Osteoblast (primary cell): ENCODE measurements at regions not wholly inside any gene's neighbourhood (a gene's known extent, or its start where the extent isn't known, plus 50 kb on each side); places are given as distances from the start of the nearest gene placed in this dataset.

ENCODE experiments used
- DNase-seq: peaks from one replicate; pipeline ENCODE4 v3.0.0; 2011; ENCODE audit warnings: low spot score, mixed read lengths; ENCODE audit not compliant: insufficient read length; ENCODE audit errors: missing footprints
- H2AFZ ChIP-seq: 2 replicates; pipeline ENCODE4 v1.6.0; 2011; ENCODE audit warnings: mild to moderate bottlenecking, low read length
- H3K27ac ChIP-seq: 2 replicates; pipeline ENCODE4 v1.5.1; 2011; ENCODE audit warnings: mild to moderate bottlenecking, low read depth, low read length, moderate library complexity
- H3K27me3 ChIP-seq: 2 replicates; pipeline ENCODE4 v1.6.0; 2012; ENCODE audit warnings: mild to moderate bottlenecking, control low read depth, inconsistent platforms, low read length, moderate library complexity; ENCODE audit not compliant: insufficient read depth
- H3K36me3 ChIP-seq: 2 replicates; pipeline ENCODE4 v1.5.1; 2011; ENCODE audit warnings: mild to moderate bottlenecking, low read length, control low read depth, moderate library complexity; ENCODE audit not compliant: insufficient read depth
- H3K4me1 ChIP-seq: 2 replicates; pipeline ENCODE4 v1.5.1; 2011; ENCODE audit warnings: mild to moderate bottlenecking, low read length, control low read depth, moderate library complexity; ENCODE audit not compliant: insufficient read depth
- H3K4me2 ChIP-seq: 2 replicates; pipeline ENCODE4 v1.6.0; 2011; ENCODE audit warnings: mild to moderate bottlenecking, low read length; ENCODE audit not compliant: insufficient read depth
- H3K4me3 ChIP-seq: fragments of 200-600 bp; sonication (generic); 3 replicates; pipeline ENCODE4 v1.5.1; 2012; ENCODE audit warnings: mild to moderate bottlenecking, low read length, inconsistent platforms; ENCODE audit not compliant: insufficient read depth
- H3K79me2 ChIP-seq: 2 replicates; pipeline ENCODE4 v1.6.0; 2012; ENCODE audit warnings: mild to moderate bottlenecking, low read length, control low read depth, inconsistent platforms; ENCODE audit not compliant: insufficient read depth
- H3K9me3 ChIP-seq: 2 replicates; pipeline ENCODE4 v1.5.1; 2011; ENCODE audit warnings: low read depth, low read length, control low read depth
- H4K20me1 ChIP-seq: 2 replicates; pipeline ENCODE4 v1.6.0; 2012; ENCODE audit warnings: mild to moderate bottlenecking, low read length, control low read depth; ENCODE audit not compliant: insufficient read depth
- CTCF ChIP-seq: IDR thresholded peaks from 2 replicates; pipeline ENCODE4 v1.5.1; 2011; ENCODE audit warnings: mild to moderate bottlenecking, low read depth, low read length, moderate library complexity; ENCODE audit errors: extremely low read depth

DNA sequence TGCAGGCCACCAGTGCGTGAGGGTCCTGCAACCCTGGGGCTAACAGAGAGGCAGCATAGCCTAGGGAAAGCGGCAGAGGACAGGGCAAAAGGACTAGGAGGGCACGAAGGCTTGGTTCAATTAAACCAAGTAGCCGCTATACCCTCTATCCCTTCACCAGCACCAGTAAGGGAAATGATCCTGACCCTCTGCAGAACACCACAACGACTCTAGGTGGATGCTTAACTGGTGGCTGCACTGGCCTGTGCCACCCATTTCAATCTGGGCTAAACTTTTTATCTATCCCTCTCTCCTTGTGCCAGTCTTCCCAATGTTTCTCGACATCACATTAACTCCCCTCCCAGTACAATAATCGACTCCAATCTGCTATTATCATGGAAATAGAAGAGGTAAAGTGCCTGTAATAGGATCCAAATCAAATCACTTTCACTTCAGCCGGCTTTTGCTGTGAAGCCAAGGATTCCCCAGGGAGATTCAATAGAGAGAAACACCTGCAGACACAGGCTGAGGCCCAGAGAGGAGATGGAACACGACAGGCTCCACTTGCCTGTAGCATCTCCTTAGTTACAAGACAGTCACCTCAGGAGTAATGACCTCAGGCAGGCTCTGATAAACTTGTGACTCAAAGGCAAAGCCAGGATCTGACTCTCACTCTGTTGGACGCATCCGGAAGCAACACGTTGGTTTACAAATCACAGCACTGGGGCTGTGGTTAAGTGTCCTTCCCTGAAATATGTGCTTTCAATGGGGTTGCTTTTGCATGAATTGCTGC, 791.6 kb upstream of the ARRDC4 start:
- Histone ChIP-seq H3K4me1 (no peaks in the 10 kb centered on the region), H3K4me2 (no peak overlapping the region), H3K36me3 (no peaks in the 10 kb centered on the region), H2AFZ (no peak overlapping the region), H3K79me2 (no peaks in the 10 kb centered on the region), H3K27ac (no peak overlapping the region), H3K27me3 (no peaks in the 10 kb centered on the region), H3K9me3 (peaks cover 7% of the 10 kb centered on the region), H4K20me1 (no peaks in the 10 kb centered on the region), H3K4me3 (no peak overlapping the region)
- no peak for TF ChIP-seq CTCF
- no peak for DNase-seq

DNA sequence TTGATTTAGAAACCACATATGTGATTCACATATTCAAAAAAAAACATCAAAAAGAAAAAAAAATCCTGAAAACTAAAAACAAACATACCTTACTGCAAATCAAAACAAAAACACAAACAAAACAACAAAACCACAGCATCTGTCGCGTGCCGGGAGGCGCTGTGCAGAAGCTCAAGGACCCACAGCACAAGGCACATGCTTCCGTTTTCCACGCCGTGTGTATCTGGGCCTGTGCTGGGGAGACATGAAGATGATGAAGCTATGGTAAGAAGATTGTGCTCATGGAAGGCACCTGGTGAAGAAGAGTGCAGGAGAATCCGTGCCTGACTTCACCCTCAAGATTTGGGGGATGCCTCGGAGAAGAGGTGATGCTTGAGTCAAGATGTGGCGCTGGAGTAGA, 788.9 kb upstream of the ARRDC4 start:
- no peak for DNase-seq
- no peaks in the 10 kb centered on the region for H3K36me3 ChIP-seq
- H3K4me2 ChIP-seq, result no peak overlapping the region
- H3K4me3 ChIP-seq, result no peak overlapping the region
- no peaks in the 10 kb centered on the region for H3K4me1 ChIP-seq
- no peaks in the 10 kb centered on the region for H3K79me2 ChIP-seq
- H2AFZ ChIP-seq, result no peak overlapping the region
- TF ChIP-seq CTCF, result no peak
- H4K20me1 ChIP-seq, result no peaks in the 10 kb centered on the region
- no peaks in the 10 kb centered on the region for H3K27me3 ChIP-seq
- peaks cover 7% of the 10 kb centered on the region for H3K9me3 ChIP-seq
- H3K27ac ChIP-seq, result no peak overlapping the region

GRCh38 chr15:97174886-97175540, 785.5 kb upstream of the ARRDC4 start:
- H3K36me3 ChIP-seq, result no peaks in the 10 kb centered on the region
- H3K27me3 ChIP-seq, result no peaks in the 10 kb centered on the region
- no peaks in the 10 kb centered on the region for H4K20me1 ChIP-seq
- H3K4me2 ChIP-seq, result no peak overlapping the region
- H3K4me3 ChIP-seq, result no peak overlapping the region
- TF ChIP-seq CTCF, result no peak
- peaks cover 6% of the 10 kb centered on the region for H3K9me3 ChIP-seq
- H3K27ac ChIP-seq, result no peak overlapping the region
- no peak for DNase-seq
- no peaks in the 10 kb centered on the region for H3K79me2 ChIP-seq
- H2AFZ ChIP-seq, result no peak overlapping the region
- no peaks in the 10 kb centered on the region for H3K4me1 ChIP-seq

DNA sequence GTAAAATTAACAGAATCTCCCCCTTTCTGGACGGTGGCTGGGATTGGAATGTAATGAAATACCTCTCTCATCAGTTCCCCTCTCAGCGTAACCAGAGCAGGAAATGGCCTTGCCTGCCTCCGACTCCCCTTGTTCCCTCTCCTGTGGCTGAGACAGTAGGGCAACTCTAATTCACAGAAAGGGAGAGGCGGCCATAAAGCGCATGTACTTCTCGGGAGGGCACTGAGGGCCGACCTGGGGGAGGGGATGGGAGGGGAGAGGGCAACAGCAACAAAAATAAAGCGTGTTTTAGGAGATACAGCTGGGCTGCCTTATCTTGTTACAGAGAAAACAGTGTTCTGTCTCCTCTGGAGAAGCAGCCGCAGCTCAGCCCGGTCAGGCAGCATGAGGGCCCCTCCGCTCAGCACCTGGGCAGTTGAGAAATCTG, 783.3 kb upstream of the ARRDC4 start:
- TF ChIP-seq CTCF, result no peak
- Histone ChIP-seq H2AFZ (no peak overlapping the region), H4K20me1 (no peaks in the 10 kb centered on the region), H3K36me3 (no peaks in the 10 kb centered on the region), H3K4me3 (no peak overlapping the region), H3K27me3 (no peaks in the 10 kb centered on the region), H3K4me2 (no peak overlapping the region), H3K9me3 (peaks cover 5% of the 10 kb centered on the region), H3K4me1 (no peaks in the 10 kb centered on the region), H3K79me2 (no peaks in the 10 kb centered on the region), H3K27ac (no peak overlapping the region)
- DNase-seq, result no peak
